ENCODE measurements at regions not wholly inside any gene's neighbourhood (a gene's known extent, or its start where the extent isn't known, plus 50 kb on each side); places are given as distances from the start of the nearest gene placed in this dataset.

GRCh38 chr17:71919186-71919585 is 201.6 kb upstream of the SOX9 start:
- TF ChIP-seq EZH2phosphoT487 (IDR thresholded peaks at IDR 0.05; ENCODE audit: borderline replicate concordance, low read length) (no peak), CTCF (conservative IDR thresholded peaks at IDR 0.05; ENCODE audit: low read depth, low read length) (no peak), EZH2 (IDR thresholded peaks at IDR 0.05; ENCODE audit: low read length, unreplicated experiment) (no peak)
- no peaks in the 10 kb centered on the region for H3K79me2 ChIP-seq (ENCODE audit: low read length)
- no peaks in the 10 kb centered on the region for H4K20me1 ChIP-seq (ENCODE audit: low read length)
- no peaks in the 10 kb centered on the region for H3K27me3 ChIP-seq (ENCODE audit: low read length)
- BruUV-seq (replicated peaks): no TSS peak
- H3K4me2 ChIP-seq (ENCODE audit: low read length): no peak overlapping the region
- intact Hi-C loops (cut with micrococcal nuclease): no loop called here
- H3K4me3 ChIP-seq (ENCODE audit: low read length): no peak overlapping the region
- H3F3A ChIP-seq (ENCODE audit: low read length, unreplicated experiment): no peaks in the 10 kb centered on the region
- no peak overlapping the region for H3K27ac ChIP-seq (ENCODE audit: low read length)
- ATAC-seq: no peak
- no peaks in the 10 kb centered on the region for H3K36me3 ChIP-seq (ENCODE audit: low read depth, low read length)
- no peak overlapping the region for H3K9ac ChIP-seq (ENCODE audit: low read length)
- ChIA-PET POLR2A (ENCODE audit: unreplicated experiment) (interaction anchor here (0.7 kb wide), 1 partner anchor 546 kb away, joined by 3 read pairs; no protein-coding TSS in a partner anchor), CTCF (no interaction called here)
- DNase-seq: no peak
- peaks cover 42% of the 10 kb centered on the region for H3K4me1 ChIP-seq (ENCODE audit: insufficient read depth, low read length)
- H2AFZ ChIP-seq (ENCODE audit: low read length): no peak overlapping the region
- H3K9me3 ChIP-seq (ENCODE audit: low read length): no peaks in the 10 kb centered on the region
- H3K9me2 ChIP-seq (replicated peaks; ENCODE audit: low read length): no peaks in the 10 kb centered on the region

- H3K4me3 ChIP-seq (ENCODE audit: low read length): no peak overlapping the region
- no peak overlapping the region for H3K4me2 ChIP-seq (ENCODE audit: low read length)
- TF ChIP-seq EZH2 (IDR thresholded peaks at IDR 0.05; ENCODE audit: low read length, unreplicated experiment): no peak
- TF ChIP-seq CTCF (conservative IDR thresholded peaks at IDR 0.05; ENCODE audit: low read depth, low read length): no peak
- no peak for TF ChIP-seq EZH2phosphoT487 (IDR thresholded peaks at IDR 0.05; ENCODE audit: borderline replicate concordance, low read length)
- peaks cover 42% of the 10 kb centered on the region for H3K4me1 ChIP-seq (ENCODE audit: insufficient read depth, low read length)
- no peaks in the 10 kb centered on the region for H3K27me3 ChIP-seq (ENCODE audit: low read length)
- no peaks in the 10 kb centered on the region for H3F3A ChIP-seq (ENCODE audit: low read length, unreplicated experiment)
- no TSS peak for BruUV-seq (replicated peaks)
- H2AFZ ChIP-seq (ENCODE audit: low read length): no peak overlapping the region
- no peaks in the 10 kb centered on the region for H3K9me2 ChIP-seq (replicated peaks; ENCODE audit: low read length)
- DNase-seq (no peak), ATAC-seq (no peak)
- ChIA-PET POLR2A (ENCODE audit: unreplicated experiment) (no interaction called here), CTCF (no interaction called here)
- H4K20me1 ChIP-seq (ENCODE audit: low read length): no peaks in the 10 kb centered on the region
- no peak overlapping the region for H3K9ac ChIP-seq (ENCODE audit: low read length)
- H3K79me2 ChIP-seq (ENCODE audit: low read length): no peaks in the 10 kb centered on the region
- intact Hi-C loops (cut with micrococcal nuclease): loop anchor here (5.0 to 10.0 kb wide), 3 partner anchors 98 to 805 kb away; no protein-coding TSS in a partner anchor
- no peaks in the 10 kb centered on the region for H3K36me3 ChIP-seq (ENCODE audit: low read depth, low read length)
- no peak overlapping the region for H3K27ac ChIP-seq (ENCODE audit: low read length)
- H3K9me3 ChIP-seq (ENCODE audit: low read length): no peaks in the 10 kb centered on the region
Measured at GRCh38 chr17:71919896-71920295, 200.9 kb upstream of the SOX9 start.

GRCh38 chr17:71921796-71922195 is 199.0 kb upstream of the SOX9 start:
- no TSS peak for BruUV-seq (replicated peaks)
- Histone ChIP-seq H4K20me1 (ENCODE audit: low read length) (no peaks in the 10 kb centered on the region), H3K4me1 (ENCODE audit: insufficient read depth, low read length) (peaks cover 51% of the 10 kb centered on the region), H3K79me2 (ENCODE audit: low read length) (no peaks in the 10 kb centered on the region), H3K27me3 (ENCODE audit: low read length) (no peaks in the 10 kb centered on the region), H3K9me2 (replicated peaks; ENCODE audit: low read length) (no peaks in the 10 kb centered on the region), H2AFZ (ENCODE audit: low read length) (no peak overlapping the region), H3K9me3 (ENCODE audit: low read length) (no peaks in the 10 kb centered on the region), H3K27ac (ENCODE audit: low read length) (peak overlapping the region; percentile 81), H3K4me2 (ENCODE audit: low read length) (peak overlapping the region; percentile 56), H3F3A (ENCODE audit: low read length, unreplicated experiment) (no peaks in the 10 kb centered on the region), H3K9ac (ENCODE audit: low read length) (peak overlapping the region; percentile 27; the same call in 1 of the 2 replicates), H3K4me3 (ENCODE audit: low read length) (no peak overlapping the region), H3K36me3 (ENCODE audit: low read depth, low read length) (no peaks in the 10 kb centered on the region)
- intact Hi-C loops (cut with micrococcal nuclease): loop anchor here (1.0 to 10.0 kb wide), 6 partner anchors 21 to 807 kb away; no protein-coding TSS in a partner anchor
- TF ChIP-seq CTCF (conservative IDR thresholded peaks at IDR 0.05; ENCODE audit: low read depth, low read length): no peak
- no peak for TF ChIP-seq EZH2phosphoT487 (IDR thresholded peaks at IDR 0.05; ENCODE audit: borderline replicate concordance, low read length)
- TF ChIP-seq EZH2 (IDR thresholded peaks at IDR 0.05; ENCODE audit: low read length, unreplicated experiment): no peak
- DNase-seq (peak; percentile 60), ATAC-seq (peak; percentile 37)
- CTCF ChIA-PET: no interaction called here
- POLR2A ChIA-PET (ENCODE audit: unreplicated experiment): interaction anchor here (0.6 kb wide), 1 partner anchor 197 kb away, joined by 3 read pairs; no protein-coding TSS in a partner anchor
